Astrocyte of the cerebellum (primary cell): ENCODE measurements at regions not wholly inside any gene's neighbourhood (a gene's known extent, or its start where the extent isn't known, plus 50 kb on each side); places are given as distances from the start of the nearest gene placed in this dataset.

Experiments used
- DNase-seq: peaks from one replicate; pipeline ENCODE4 v3.0.0-alpha.2; 2011; ENCODE audit warnings: low read depth
- H3K4me3 ChIP-seq: 2 replicates; pipeline ENCODE4 v1.5.1; 2011; ENCODE audit warnings: mild to moderate bottlenecking, low read depth, low read length, moderate library complexity
- in situ Hi-C: cut with HindIII; loops from 2 replicates; pipeline ENCODE4 v1.10.0; 2017; ENCODE audit warnings: low sequenced_read_pairs
- TF ChIP-seq, protein P1 (sequence below): IDR thresholded peaks from 2 replicates; pipeline ENCODE4 v1.5.1; 2012; ENCODE audit warnings: low read length, low read depth, moderate library complexity, mild to moderate bottlenecking; ENCODE audit errors: missing control alignments

DNA sequence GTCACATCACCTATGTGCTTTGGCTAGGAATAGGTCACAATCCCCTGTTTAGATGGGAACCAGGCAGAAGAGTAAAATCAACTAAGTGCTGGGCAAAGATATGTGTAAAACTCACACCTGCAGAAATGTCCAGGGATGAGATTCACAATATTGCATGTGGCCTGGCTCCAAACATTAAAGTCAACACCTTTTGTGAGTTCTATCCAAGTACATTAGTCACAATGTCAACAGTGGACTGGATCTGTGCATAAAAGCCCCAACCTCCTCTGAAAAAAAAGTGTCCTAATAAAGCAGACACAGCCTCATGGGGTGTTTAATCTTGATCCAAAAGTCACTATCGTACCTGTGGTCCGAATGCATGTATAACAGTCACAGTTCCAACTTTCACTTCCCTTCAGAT lies 1990.3 kb downstream of the TP53TG3F start:
- H3K4me3 ChIP-seq, result no peak overlapping the region
- TF ChIP-seq, protein P1, sequence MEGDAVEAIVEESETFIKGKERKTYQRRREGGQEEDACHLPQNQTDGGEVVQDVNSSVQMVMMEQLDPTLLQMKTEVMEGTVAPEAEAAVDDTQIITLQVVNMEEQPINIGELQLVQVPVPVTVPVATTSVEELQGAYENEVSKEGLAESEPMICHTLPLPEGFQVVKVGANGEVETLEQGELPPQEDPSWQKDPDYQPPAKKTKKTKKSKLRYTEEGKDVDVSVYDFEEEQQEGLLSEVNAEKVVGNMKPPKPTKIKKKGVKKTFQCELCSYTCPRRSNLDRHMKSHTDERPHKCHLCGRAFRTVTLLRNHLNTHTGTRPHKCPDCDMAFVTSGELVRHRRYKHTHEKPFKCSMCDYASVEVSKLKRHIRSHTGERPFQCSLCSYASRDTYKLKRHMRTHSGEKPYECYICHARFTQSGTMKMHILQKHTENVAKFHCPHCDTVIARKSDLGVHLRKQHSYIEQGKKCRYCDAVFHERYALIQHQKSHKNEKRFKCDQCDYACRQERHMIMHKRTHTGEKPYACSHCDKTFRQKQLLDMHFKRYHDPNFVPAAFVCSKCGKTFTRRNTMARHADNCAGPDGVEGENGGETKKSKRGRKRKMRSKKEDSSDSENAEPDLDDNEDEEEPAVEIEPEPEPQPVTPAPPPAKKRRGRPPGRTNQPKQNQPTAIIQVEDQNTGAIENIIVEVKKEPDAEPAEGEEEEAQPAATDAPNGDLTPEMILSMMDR, result no peak
- no peak for DNase-seq
- in situ Hi-C loops, result loop anchor here (25.0 kb wide), 1 partner anchor 113 kb away; no protein-coding TSS in a partner anchor

DNA sequence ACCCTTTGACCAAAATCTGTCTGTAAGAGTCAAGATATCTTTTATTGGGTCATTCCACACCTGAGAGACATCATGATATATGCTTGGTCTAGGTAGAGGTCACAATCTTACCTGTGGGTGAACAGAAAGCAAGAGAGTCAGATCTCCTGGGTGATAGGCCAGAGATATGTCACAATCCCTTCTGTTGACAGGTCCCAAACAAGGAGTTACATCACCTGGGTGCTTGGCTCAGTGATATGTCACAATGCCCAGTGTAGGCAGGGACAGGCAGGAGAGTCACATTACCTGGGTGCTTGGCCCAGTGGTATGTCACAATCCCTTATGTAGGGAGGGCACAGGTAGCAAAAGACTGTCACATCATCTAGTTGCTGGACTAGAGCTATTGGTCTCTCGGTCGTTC lies 1991.2 kb downstream of the TP53TG3F start:
- DNase-seq, result no peak
- in situ Hi-C loops, result loop anchor here (25.0 kb wide), 1 partner anchor 112 kb away; no protein-coding TSS in a partner anchor
- no peak overlapping the region for H3K4me3 ChIP-seq
- TF ChIP-seq, protein P1, result no peak

DNA sequence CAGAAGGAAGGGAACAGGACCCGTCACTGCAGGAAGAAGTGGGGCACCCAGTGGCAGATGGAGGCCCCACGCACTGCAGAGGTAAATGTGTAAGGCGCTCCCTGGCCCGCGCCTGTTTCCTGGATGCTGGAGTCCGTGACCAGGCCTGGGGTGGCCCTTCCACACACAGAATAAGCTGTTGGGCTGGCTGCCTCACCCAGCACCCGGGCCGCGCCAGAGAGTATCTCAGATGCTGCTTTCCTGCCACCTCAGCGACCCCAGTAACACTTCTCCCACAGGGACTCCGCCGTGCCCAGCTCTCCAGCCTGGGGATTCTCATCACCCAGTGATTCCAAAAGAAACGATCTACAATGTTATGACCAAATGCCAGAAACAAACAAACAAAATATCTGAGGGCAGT lies 1993.1 kb downstream of the TP53TG3F start:
- H3K4me3 ChIP-seq, result no peak overlapping the region
- TF ChIP-seq, protein P1, result no peak
- DNase-seq, result no peak
- in situ Hi-C loops, result loop anchor here (25.0 kb wide), 1 partner anchor 110 kb away; no protein-coding TSS in a partner anchor

DNA sequence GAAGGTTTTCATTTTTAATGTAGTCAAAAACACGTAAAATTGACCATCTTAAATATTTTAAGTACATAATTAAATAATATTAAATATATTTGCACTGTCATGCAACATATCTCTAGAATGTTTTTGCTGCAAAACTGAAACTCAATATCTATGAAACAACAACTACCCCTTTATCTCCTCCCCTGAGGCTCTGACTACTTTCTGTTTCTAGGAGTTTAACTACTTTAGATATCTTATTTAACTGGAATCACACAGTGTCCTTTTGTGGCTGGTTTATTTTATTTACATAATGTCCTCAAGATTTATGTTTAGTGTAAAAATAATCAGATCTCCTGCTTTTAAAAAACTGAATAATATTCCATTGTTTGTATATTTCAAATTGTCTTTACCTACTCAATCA lies 2003.9 kb downstream of the TP53TG3F start:
- no peak overlapping the region for H3K4me3 ChIP-seq
- DNase-seq, result no peak
- in situ Hi-C loops, result loop anchor here (25.0 kb wide), 1 partner anchor 99 kb away; no protein-coding TSS in a partner anchor
- TF ChIP-seq, protein P1, result no peak

DNA sequence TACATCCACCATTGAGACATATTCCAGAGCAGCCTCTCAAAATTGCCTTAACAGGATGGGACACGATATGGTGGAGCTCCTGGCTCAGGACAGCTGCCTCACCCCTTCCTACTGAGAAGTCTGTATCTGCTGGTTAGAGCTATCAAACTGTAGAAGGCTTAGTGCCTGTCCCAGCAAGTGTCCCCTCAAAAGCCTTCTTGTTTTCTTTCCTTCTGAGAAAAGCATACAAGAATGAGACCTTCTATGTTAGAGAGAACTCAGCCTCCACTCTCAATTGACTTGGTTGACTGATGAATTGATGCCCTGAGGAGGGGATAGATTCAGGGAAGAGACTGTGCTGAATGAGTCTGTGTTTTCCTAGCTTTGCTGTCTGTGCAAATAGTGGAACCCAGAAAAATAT lies 2020.9 kb downstream of the TP53TG3F start:
- in situ Hi-C loops, result no loop called here
- H3K4me3 ChIP-seq, result no peak overlapping the region

DNA sequence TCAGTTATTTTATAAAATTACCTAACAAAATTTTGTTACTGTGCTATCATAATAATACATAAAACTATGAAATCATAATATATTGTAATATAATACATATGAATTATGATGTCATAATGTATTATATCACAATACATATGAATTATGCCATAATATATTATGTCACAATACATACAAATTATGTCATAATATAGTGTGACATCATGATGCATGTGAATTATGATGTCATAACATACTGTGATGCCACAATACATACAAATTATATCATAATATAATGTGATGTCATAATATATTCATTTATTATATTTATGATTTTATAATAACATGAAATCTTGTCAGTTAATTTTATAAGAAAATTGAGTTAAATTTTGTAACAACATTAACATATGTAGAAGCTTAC lies 2021.6 kb downstream of the TP53TG3F start:
- in situ Hi-C loops, result no loop called here
- H3K4me3 ChIP-seq, result no peak overlapping the region
- TF ChIP-seq, protein P1, result no peak
- DNase-seq, result no peak

More for the DNA sequence above, 2020.9 kb downstream of the TP53TG3F start:
- TF ChIP-seq, protein P1, result no peak
- no peak for DNase-seq

DNA sequence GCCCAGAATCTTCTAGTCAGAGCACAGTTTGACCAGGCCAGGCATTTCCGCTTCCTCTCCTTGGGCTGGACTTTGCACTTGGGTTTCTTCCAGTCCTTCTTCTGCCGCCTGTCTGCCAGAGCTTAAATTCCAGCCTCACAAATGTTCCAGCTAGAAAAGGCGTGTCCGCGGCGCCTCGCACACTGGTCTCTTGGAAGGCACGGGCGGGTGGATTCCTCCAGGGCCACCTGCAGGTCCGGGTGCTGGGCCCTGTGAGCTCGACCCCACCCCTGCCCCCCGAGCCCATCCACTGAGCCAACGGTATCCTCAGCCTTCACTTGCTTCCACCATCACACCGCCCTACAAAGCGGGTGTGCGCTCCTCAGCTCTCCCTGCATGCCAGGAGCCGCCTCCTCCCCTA lies 2026.5 kb downstream of the TP53TG3F start:
- in situ Hi-C loops, result no loop called here
- H3K4me3 ChIP-seq, result no peak overlapping the region
- no peak for DNase-seq
- TF ChIP-seq, protein P1, result no peak
